Renal cortical epithelial cell (primary cell): ENCODE measurements at regions not wholly inside any gene's neighbourhood (a gene's known extent, or its start where the extent isn't known, plus 50 kb on each side); places are given as distances from the start of the nearest gene placed in this dataset.
"Not testable (repeated sequence)": the region's sequence is repeated elsewhere in the genome, so short reads cannot be mapped to it uniquely, and the experiment has no call there.

ENCODE experiments used
- DNase-seq: peaks from one replicate; pipeline ENCODE4 v3.0.0-alpha.2; 2011; ENCODE audit warnings: low read depth

GRCh38 chr5:122600924-122601323 is 174.0 kb upstream of the SNX2 start:
- no peak for DNase-seq

GRCh38 chr5:122602700-122603099 is 172.2 kb upstream of the SNX2 start:
- no peak for DNase-seq

GRCh38 chr5:122605236-122605635 is 169.6 kb upstream of the SNX2 start:
- DNase-seq = no peak

- DNase-seq = no peak
Observed at GRCh38 chr5:122607818-122608217, 167.1 kb upstream of the SNX2 start.

- DNase-seq = peak; percentile 25
Observed at GRCh38 chr5:122608222-122608621, 166.7 kb upstream of the SNX2 start.

- DNase-seq = peak; percentile 83
Observed at GRCh38 chr5:122611406-122611805, 163.5 kb upstream of the SNX2 start.

GRCh38 chr5:122612901-122613300 is 162.0 kb upstream of the SNX2 start:
- no peak for DNase-seq

GRCh38 chr5:122615146-122615545 is 159.7 kb upstream of the SNX2 start:
- no peak for DNase-seq

- no peak for DNase-seq
Observed at GRCh38 chr5:122615832-122616231, 159.0 kb upstream of the SNX2 start.

- DNase-seq = not testable (repeated sequence)
Observed at GRCh38 chr5:122618046-122618445, 156.8 kb upstream of the SNX2 start.

GRCh38 chr5:122620768-122621167 is 154.1 kb upstream of the SNX2 start:
- not testable (repeated sequence) for DNase-seq

- DNase-seq = not testable (repeated sequence)
Observed at GRCh38 chr5:122628714-122629113, 146.2 kb upstream of the SNX2 start.

GRCh38 chr5:122629121-122629677 is 145.7 kb upstream of the SNX2 start:
- no peak for DNase-seq

- DNase-seq = no peak
Observed at GRCh38 chr5:122638581-122638980, 136.3 kb upstream of the SNX2 start.

GRCh38 chr5:122639033-122639432 is 135.8 kb upstream of the SNX2 start:
- DNase-seq = no peak

GRCh38 chr5:122639864-122640263 is 135.0 kb upstream of the SNX2 start:
- no peak for DNase-seq

- no peak for DNase-seq
Observed at GRCh38 chr5:122649080-122649479, 125.8 kb upstream of the SNX2 start.

- peak; percentile 73 for DNase-seq
Observed at GRCh38 chr5:122653087-122654017, 121.5 kb upstream of the SNX2 start.

- DNase-seq = no peak
Observed at GRCh38 chr5:122656160-122656559, 118.7 kb upstream of the SNX2 start.

- no peak for DNase-seq
Observed at GRCh38 chr5:122656577-122656976, 118.3 kb upstream of the SNX2 start.

- DNase-seq = no peak
Observed at GRCh38 chr5:122661496-122662180, 113.2 kb upstream of the SNX2 start.

GRCh38 chr5:122665051-122665450 is 109.8 kb upstream of the SNX2 start:
- no peak for DNase-seq

GRCh38 chr5:122668552-122668951 is 106.3 kb upstream of the SNX2 start:
- no peak for DNase-seq
